HL-60/S4 treated with retinoic acid at 250 ng/mL for 4 days and 3 days (cell line): ENCODE measurements at regions not wholly inside any gene's neighbourhood (a gene's known extent, or its start where the extent isn't known, plus 50 kb on each side); places are given as distances from the start of the nearest gene placed in this dataset.

Source experiments
- in situ Hi-C: fragments of 300-500 bp; cut with MboI; formaldehyde crosslinking; loops from 2 replicates; pipeline ENCODE4 v1.7.0; 2022; ENCODE audit warnings: low sequenced_read_pairs

GRCh38 chr13:48583859-48584311 lies 51.0 kb upstream of the RCBTB2 start:
- in situ Hi-C loops: loop anchor here (25.0 kb wide), 1 partner anchor 472 kb away; no protein-coding TSS in a partner anchor

DNA sequence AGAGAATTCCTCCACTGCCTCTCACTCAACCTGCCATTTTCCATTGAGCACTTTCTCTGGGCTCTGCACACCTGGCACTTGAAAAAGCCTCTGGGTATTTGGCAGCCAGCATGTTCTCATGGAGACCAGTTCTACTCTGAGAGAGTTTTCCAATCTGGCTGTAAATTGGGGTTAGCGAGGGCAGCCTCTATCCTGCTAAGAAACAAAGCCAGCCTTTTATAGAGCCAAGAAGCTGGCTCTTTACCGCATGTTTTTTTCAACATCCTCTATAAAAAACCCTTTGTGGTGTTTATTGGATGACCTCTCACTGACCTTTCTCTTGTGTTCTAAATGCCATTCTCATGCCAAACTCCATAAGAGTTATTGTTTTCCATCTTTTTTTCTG lies 52.6 kb upstream of the RCBTB2 start:
- in situ Hi-C loops: loop anchor here (25.0 kb wide), 1 partner anchor 473 kb away; no protein-coding TSS in a partner anchor

- in situ Hi-C loops: loop anchor here (25.0 kb wide), 1 partner anchor 474 kb away; no protein-coding TSS in a partner anchor
Observed at GRCh38 chr13:48586591-48587103, 53.8 kb upstream of the RCBTB2 start.

DNA sequence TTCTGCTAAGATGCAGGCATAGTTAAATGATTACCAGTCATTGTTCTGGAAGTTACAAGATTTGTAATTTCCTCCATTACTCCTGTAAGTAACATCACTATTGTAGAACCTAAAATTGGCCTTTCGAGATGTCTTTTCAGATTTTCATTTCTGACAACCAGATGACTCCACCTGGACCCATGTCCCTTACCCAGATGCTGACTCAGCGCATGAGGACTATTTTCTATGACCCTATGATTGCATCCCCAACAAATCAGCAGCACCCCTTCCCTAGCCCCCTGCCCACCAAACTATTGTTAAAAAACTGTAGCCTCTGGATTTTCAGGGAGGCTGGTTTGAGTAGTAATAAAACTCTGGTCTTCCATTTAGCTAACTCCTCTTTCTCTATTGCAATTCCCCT lies 55.2 kb upstream of the RCBTB2 start:
- in situ Hi-C loops: loop anchor here (25.0 kb wide), 1 partner anchor 476 kb away; no protein-coding TSS in a partner anchor

- in situ Hi-C loops: loop anchor here (10.0 to 25.0 kb wide), 2 partner anchors 174 to 478 kb away; no protein-coding TSS in a partner anchor
Observed at GRCh38 chr13:48590141-48590901, 57.4 kb upstream of the RCBTB2 start.

- in situ Hi-C loops: loop anchor here (10.0 to 25.0 kb wide), 2 partner anchors 174 to 479 kb away; no protein-coding TSS in a partner anchor
Observed at GRCh38 chr13:48591124-48591872, 58.4 kb upstream of the RCBTB2 start.

- in situ Hi-C loops: loop anchor here (10.0 to 25.0 kb wide), 2 partner anchors 173 to 480 kb away; no protein-coding TSS in a partner anchor
Observed at GRCh38 chr13:48591889-48592687, 59.2 kb upstream of the RCBTB2 start.

DNA sequence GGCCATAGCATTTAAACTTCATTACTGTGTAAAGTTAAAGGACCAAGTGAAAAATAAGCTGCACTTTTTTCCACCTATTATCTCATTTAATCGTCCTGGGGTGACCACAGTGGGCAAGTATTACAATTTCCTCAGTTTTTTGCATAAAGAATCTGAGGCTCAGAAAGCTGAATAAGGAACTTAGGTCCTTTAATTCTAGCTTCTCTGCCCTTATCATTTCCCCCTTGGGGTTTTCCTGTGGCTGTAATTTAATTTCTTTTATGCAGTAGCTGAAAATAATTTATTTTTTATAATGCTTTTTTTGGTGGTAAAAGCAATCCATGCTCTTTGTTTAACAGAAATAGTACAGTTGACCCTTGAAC lies 59.8 kb upstream of the RCBTB2 start:
- in situ Hi-C loops: loop anchor here (10.0 to 25.0 kb wide), 2 partner anchors 172 to 480 kb away; no protein-coding TSS in a partner anchor

DNA sequence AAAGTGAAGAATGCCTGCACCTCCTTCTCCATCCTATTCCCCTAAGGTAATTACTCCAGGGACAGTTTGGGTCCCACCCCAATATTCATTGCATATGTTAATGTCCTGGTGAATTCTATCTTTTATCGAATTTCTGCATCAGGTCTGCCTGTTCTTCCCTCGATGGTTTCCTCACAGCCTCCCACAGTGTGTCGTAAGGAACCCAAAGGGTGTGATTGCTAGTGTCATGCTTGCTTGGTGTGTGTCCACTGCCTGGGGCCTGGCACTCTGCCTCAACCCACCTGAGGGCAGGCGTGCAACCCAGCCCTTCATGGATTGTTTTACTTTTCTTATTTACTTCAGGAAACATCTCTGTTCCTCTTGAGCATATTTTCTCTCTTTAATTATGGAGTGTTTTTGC lies 60.2 kb upstream of the CYSLTR2 start:
- in situ Hi-C loops: loop anchor here (10.0 to 25.0 kb wide), 2 partner anchors 171 to 481 kb away; no protein-coding TSS in a partner anchor

- in situ Hi-C loops: loop anchor here (10.0 to 25.0 kb wide), 2 partner anchors 171 to 482 kb away; no protein-coding TSS in a partner anchor
Observed at GRCh38 chr13:48594096-48594815, 59.5 kb upstream of the CYSLTR2 start.

- in situ Hi-C loops: loop anchor here (10.0 to 25.0 kb wide), 2 partner anchors 169 to 483 kb away; no protein-coding TSS in a partner anchor
Observed at GRCh38 chr13:48595431-48596429, 58.0 kb upstream of the CYSLTR2 start.

GRCh38 chr13:48600374-48601364 lies 53.1 kb upstream of the CYSLTR2 start:
- in situ Hi-C loops: no loop called here

DNA sequence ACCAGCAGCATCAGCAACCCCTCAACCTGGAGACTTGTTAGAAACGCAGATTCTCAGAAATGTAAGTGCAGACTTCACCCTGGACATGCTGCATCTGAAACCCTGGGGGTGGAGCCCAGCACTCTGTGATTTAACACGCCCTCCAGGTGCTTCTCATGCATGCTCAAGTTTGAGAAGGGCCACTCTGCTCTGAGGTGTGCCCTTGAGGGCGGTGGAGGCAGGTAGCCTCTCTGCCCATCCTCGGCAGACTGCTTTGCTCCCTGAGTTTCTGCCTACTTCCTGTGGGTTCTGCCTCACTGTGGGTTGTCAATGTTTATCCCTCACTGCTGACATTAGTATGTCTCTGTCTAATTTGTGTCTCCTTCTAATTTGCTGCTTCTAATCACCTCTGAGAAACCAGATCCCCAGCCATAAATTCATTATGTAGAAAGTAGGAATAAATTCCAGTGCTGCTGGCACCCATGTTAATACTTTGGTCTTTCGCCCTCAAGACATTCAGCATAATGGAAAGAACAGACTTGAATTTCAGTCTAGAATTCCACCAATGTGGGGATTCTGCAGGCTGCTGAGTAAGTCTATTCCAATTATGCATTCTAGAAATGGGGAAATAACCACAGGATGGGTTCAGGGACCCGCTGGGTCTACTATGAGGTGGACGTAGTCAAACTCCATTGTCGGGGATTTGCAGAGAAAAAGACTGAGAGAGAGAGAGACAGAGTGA lies 51.3 kb upstream of the CYSLTR2 start:
- in situ Hi-C loops: no loop called here

DNA sequence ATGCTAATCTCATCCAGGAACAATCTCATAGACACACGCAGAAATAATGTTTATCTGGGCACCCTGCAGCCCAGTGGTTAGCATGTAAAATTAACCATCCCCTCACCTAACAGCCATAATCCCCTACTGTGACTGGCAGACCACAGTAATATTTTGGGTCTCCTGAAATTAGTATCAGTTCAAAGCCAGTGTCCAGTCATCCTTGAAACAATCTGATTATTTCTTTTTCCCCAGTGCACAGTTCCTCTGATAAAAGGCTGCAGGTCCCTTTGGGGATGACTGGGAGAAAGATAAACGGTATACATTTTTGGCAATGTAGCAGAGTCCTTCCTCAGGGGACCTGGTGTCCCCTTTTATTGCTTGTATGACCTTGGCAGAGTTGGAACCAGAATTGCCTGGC lies 50.4 kb upstream of the CYSLTR2 start:
- in situ Hi-C loops: no loop called here
